H9 (cell line): ENCODE measurements at regions not wholly inside any gene's neighbourhood (a gene's known extent, or its start where the extent isn't known, plus 50 kb on each side); places are given as distances from the start of the nearest gene placed in this dataset.

Experiments used
- DNase-seq: peaks from one replicate; pipeline ENCODE4 v3.0.0-alpha.2; 2017
- H2AFZ ChIP-seq: one replicate; pipeline ENCODE4 v1.6.1; 2013; ENCODE audit warnings: mild to moderate bottlenecking, low read length, control low read depth, moderate library complexity
- H2AK5ac ChIP-seq: 2 replicates; pipeline ENCODE4 v1.6.1; 2013; ENCODE audit warnings: low read length, control low read depth, mixed read lengths; ENCODE audit not compliant: insufficient read length
- H2BK120ac ChIP-seq: one replicate; pipeline ENCODE4 v1.6.1; 2013; ENCODE audit warnings: low read depth, mild to moderate bottlenecking, low read length, control low read depth, inconsistent platforms; ENCODE audit not compliant: poor library complexity, severe bottlenecking
- H2BK12ac ChIP-seq: 2 replicates; pipeline ENCODE4 v1.6.1; 2013; ENCODE audit warnings: low read length, control low read depth, mixed read lengths, low read depth; ENCODE audit not compliant: insufficient read length
- H2BK15ac ChIP-seq: 2 replicates; pipeline ENCODE4 v1.6.1; 2013; ENCODE audit warnings: low read depth, low read length, control low read depth
- H2BK20ac ChIP-seq: one replicate; pipeline ENCODE4 v1.6.1; 2013; ENCODE audit warnings: low read depth, mild to moderate bottlenecking, low read length, control low read depth, inconsistent platforms; ENCODE audit not compliant: poor library complexity, severe bottlenecking
- H2BK5ac ChIP-seq: 2 replicates; pipeline ENCODE4 v1.6.1; 2013; ENCODE audit warnings: low read length, control low read depth, mixed read lengths; ENCODE audit not compliant: insufficient read length
- H3K14ac ChIP-seq: 2 replicates; pipeline ENCODE4 v1.6.1; 2013; ENCODE audit warnings: low read length, control low read depth; ENCODE audit not compliant: insufficient read depth
- H3K18ac ChIP-seq: 2 replicates; pipeline ENCODE4 v1.6.1; 2013; ENCODE audit warnings: low read depth, mild to moderate bottlenecking, mixed read lengths, low read length, control low read depth; ENCODE audit not compliant: insufficient read length
- H3K23ac ChIP-seq: 2 replicates; pipeline ENCODE4 v1.6.1; 2013; ENCODE audit warnings: low read length, control low read depth, mixed read lengths, low read depth; ENCODE audit not compliant: insufficient read length
- H3K23me2 ChIP-seq: 2 replicates; pipeline ENCODE4 v1.6.1; 2013; ENCODE audit warnings: low read depth, mild to moderate bottlenecking, mixed read lengths, low read length, control low read depth; ENCODE audit not compliant: insufficient read length, poor library complexity, severe bottlenecking
- H3K27ac ChIP-seq: 2 replicates; pipeline ENCODE4 v1.5.1; 2013; ENCODE audit warnings: low read length, control low read depth, mixed read lengths, low read depth; ENCODE audit not compliant: insufficient read length
- H3K27me3 ChIP-seq: 2 replicates; pipeline ENCODE4 v1.6.1; 2013; ENCODE audit warnings: low read length, control low read depth, inconsistent platforms; ENCODE audit not compliant: insufficient read depth
- H3K4ac ChIP-seq: 2 replicates; pipeline ENCODE4 v1.6.1; 2013; ENCODE audit warnings: low read depth, mild to moderate bottlenecking, control low read depth, inconsistent platforms, low read length, moderate library complexity
- H3K4me1 ChIP-seq: 2 replicates; pipeline ENCODE4 v1.6.1; 2013; ENCODE audit warnings: low read length, control low read depth, inconsistent platforms; ENCODE audit not compliant: insufficient read depth
- H3K4me2 ChIP-seq: 2 replicates; pipeline ENCODE4 v1.6.1; 2013; ENCODE audit warnings: low read length, control low read depth, mixed read lengths; ENCODE audit not compliant: insufficient read length, insufficient read depth
- H3K56ac ChIP-seq: 2 replicates; pipeline ENCODE4 v1.6.1; 2013; ENCODE audit warnings: low read depth, mild to moderate bottlenecking, mixed read lengths, low read length, control low read depth; ENCODE audit not compliant: insufficient read length
- H3K79me1 ChIP-seq: 2 replicates; pipeline ENCODE4 v1.6.1; 2013; ENCODE audit warnings: low read depth, mild to moderate bottlenecking, moderate library complexity, low read length, control low read depth, inconsistent platforms; ENCODE audit not compliant: insufficient read depth, poor library complexity, severe bottlenecking
- H3K79me2 ChIP-seq: 2 replicates; pipeline ENCODE4 v1.6.1; 2013; ENCODE audit warnings: low read length, control low read depth, inconsistent platforms; ENCODE audit not compliant: insufficient read depth
- H3K9ac ChIP-seq: 2 replicates; pipeline ENCODE4 v1.6.1; 2013; ENCODE audit warnings: low read length, control low read depth, mixed read lengths; ENCODE audit not compliant: insufficient read length; ENCODE audit errors: extremely low read depth
- H3K9me3 ChIP-seq: one replicate; pipeline ENCODE4 v1.6.1; 2013; ENCODE audit warnings: low read depth, low read length, inconsistent platforms; ENCODE audit not compliant: control insufficient read depth
- H3T11ph ChIP-seq: one replicate; pipeline ENCODE4 v1.6.1; 2013; ENCODE audit warnings: mild to moderate bottlenecking, low read length, control low read depth, inconsistent platforms
- H4K20me1 ChIP-seq: one replicate; pipeline ENCODE4 v1.6.1; 2013; ENCODE audit not compliant: control insufficient read depth, insufficient read length, insufficient read depth
- H4K5ac ChIP-seq: 2 replicates; pipeline ENCODE4 v1.6.1; 2013; ENCODE audit warnings: low read depth, mild to moderate bottlenecking, mixed read lengths, low read length, control low read depth; ENCODE audit not compliant: insufficient read length
- H4K8ac ChIP-seq: replicated peaks from 2 replicates; pipeline ENCODE4 v1.6.1; 2013; ENCODE audit warnings: low read length, control low read depth, mixed read lengths, low read depth; ENCODE audit not compliant: insufficient read length
- H4K91ac ChIP-seq: 2 replicates; pipeline ENCODE4 v1.6.1; 2013; ENCODE audit warnings: low read depth, mild to moderate bottlenecking, moderate library complexity, mixed read lengths, low read length, control low read depth; ENCODE audit not compliant: insufficient read length
- H3K27ac Mint-ChIP-seq, 3 experiments: 2 replicates in 2 of 3; 3 replicates in 1 of 3; pipeline ENCODE4 v1.8.0; 2020 to 2021; ENCODE audit warnings: mixed read lengths in 3 of 3, mild to moderate bottlenecking in 1 of 3, moderate library complexity in 1 of 3
- H3K27me3 Mint-ChIP-seq: 2 replicates; pipeline ENCODE4 v1.8.0; 2021; ENCODE audit warnings: low read depth, mild to moderate bottlenecking, moderate library complexity, mixed read lengths
- H3K36me3 Mint-ChIP-seq, 3 experiments: 2 replicates in 2 of 3; 3 replicates in 1 of 3; pipeline ENCODE4 v1.8.0; 2020 to 2021; ENCODE audit warnings: low read depth in 3 of 3, mixed read lengths in 3 of 3; ENCODE audit not compliant: insufficient read depth in 1 of 3
- H3K4me1 Mint-ChIP-seq, 2 experiments: 2 replicates each; pipeline ENCODE4 v1.8.0; 2020; ENCODE audit warnings: mixed read lengths in 2 of 2
- H3K4me3 Mint-ChIP-seq, 2 experiments: 2 replicates in 1 of 2; 3 replicates in 1 of 2; pipeline ENCODE4 v1.8.0; 2020 to 2021; ENCODE audit warnings: mild to moderate bottlenecking in 2 of 2, mixed read lengths in 2 of 2, moderate library complexity in 1 of 2
- H3K9me3 Mint-ChIP-seq, 2 experiments: 2 replicates in 1 of 2; 3 replicates in 1 of 2; pipeline ENCODE4 v1.8.0; 2020; ENCODE audit warnings: mild to moderate bottlenecking in 2 of 2, mixed read lengths in 2 of 2, moderate library complexity in 1 of 2
- TF ChIP-seq, protein P1 (sequence below): fragments of 200-600 bp; sonication (generic); conservative IDR thresholded peaks from 3 replicates; pipeline ENCODE4 v1.8.0; 2021; ENCODE audit warnings: antibody characterized with exemption, mild to moderate bottlenecking

DNA sequence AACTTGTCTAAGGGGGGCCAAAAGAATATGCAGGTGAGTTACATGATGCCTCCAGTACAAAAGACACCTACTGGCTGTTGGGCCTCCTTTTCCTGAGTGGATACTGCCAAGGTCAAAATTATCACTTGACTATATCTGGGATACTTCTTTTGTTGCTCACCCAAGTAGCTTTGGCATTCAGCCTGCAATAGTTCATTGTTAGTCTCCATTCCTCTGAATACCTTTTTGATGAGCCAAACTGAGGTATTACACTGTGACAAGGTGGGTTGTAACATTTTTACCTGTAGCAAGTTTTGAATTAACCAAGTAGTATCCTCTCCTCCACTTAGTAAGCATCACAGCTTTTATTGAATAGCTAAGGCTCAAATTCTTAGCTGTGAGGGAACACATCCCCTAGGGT, 408.0 kb downstream of the LRRIQ3 start:
- Mint-ChIP-seq H3K4me3 (no peak overlapping the region), H3K9me3 (no peaks in the 10 kb centered on the region), H3K27me3 (no peaks in the 10 kb centered on the region), H3K4me1 (no peaks in the 10 kb centered on the region), H3K36me3 (no peaks in the 10 kb centered on the region), H3K27ac (no peak overlapping the region)
- Histone ChIP-seq H2BK20ac (no peak overlapping the region), H3K27me3 (no peaks in the 10 kb centered on the region), H3K79me1 (no peaks in the 10 kb centered on the region), H2BK120ac (no peak overlapping the region), H3K9ac (no peak overlapping the region), H3K9me3 (no peaks in the 10 kb centered on the region), H3K23ac (no peak overlapping the region), H3K56ac (no peak overlapping the region), H3T11ph (no peak overlapping the region), H4K91ac (no peak overlapping the region), H2AK5ac (no peak overlapping the region), H2AFZ (no peak overlapping the region), H3K27ac (no peak overlapping the region), H3K18ac (no peak overlapping the region), H2BK5ac (no peak overlapping the region), H3K4ac (no peak overlapping the region), H3K4me2 (no peak overlapping the region), H2BK12ac (no peak overlapping the region), H4K5ac (no peak overlapping the region), H3K14ac (no peak overlapping the region), H3K79me2 (no peaks in the 10 kb centered on the region), H3K23me2 (no peaks in the 10 kb centered on the region), H2BK15ac (no peak overlapping the region), H4K20me1 (no peaks in the 10 kb centered on the region), H4K8ac (no peak overlapping the region), H3K4me1 (no peaks in the 10 kb centered on the region)
- TF ChIP-seq, protein P1, sequence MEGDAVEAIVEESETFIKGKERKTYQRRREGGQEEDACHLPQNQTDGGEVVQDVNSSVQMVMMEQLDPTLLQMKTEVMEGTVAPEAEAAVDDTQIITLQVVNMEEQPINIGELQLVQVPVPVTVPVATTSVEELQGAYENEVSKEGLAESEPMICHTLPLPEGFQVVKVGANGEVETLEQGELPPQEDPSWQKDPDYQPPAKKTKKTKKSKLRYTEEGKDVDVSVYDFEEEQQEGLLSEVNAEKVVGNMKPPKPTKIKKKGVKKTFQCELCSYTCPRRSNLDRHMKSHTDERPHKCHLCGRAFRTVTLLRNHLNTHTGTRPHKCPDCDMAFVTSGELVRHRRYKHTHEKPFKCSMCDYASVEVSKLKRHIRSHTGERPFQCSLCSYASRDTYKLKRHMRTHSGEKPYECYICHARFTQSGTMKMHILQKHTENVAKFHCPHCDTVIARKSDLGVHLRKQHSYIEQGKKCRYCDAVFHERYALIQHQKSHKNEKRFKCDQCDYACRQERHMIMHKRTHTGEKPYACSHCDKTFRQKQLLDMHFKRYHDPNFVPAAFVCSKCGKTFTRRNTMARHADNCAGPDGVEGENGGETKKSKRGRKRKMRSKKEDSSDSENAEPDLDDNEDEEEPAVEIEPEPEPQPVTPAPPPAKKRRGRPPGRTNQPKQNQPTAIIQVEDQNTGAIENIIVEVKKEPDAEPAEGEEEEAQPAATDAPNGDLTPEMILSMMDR = no peak
- no peak for DNase-seq
